ENCODE measurements at regions not wholly inside any gene's neighbourhood (a gene's known extent, or its start where the extent isn't known, plus 50 kb on each side); places are given as distances from the start of the nearest gene placed in this dataset.

DNA sequence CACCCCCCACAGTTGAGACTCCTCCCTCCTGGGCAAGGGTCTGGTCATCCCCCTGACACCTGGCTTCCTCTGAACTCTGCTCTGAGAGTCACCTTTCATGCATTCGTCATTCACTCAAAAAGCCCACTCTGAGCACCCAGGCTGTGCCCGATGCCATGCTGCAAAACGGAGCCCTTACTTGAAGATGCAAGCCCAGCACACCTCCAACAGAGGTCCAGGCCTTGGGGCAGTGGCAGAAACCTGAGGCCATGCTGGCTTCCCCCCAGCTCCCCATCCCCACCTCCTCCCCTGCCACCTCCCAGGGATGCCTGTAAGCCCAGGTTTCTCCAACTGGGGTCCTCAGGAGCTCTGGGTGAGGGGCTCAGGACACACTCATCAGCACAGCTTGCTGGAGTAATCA, 67.7 kb upstream of the TNRC6C start:
- TF ChIP-seq YY1 (IDR thresholded peaks at IDR 0.05; ENCODE audit: low read depth) (no peak), RAD21 (IDR thresholded peaks at IDR 0.05; ENCODE audit: low read depth) (no peak), EP300 (IDR thresholded peaks at IDR 0.05; ENCODE audit: borderline replicate concordance) (no peak), FOXM1 (IDR thresholded peaks at IDR 0.05; ENCODE audit: borderline replicate concordance, low read depth) (no peak), TAF1 (IDR thresholded peaks at IDR 0.05; ENCODE audit: low read depth) (no peak), NFIC (IDR thresholded peaks at IDR 0.05) (no peak)
- TF ChIP-seq, protein P1, sequence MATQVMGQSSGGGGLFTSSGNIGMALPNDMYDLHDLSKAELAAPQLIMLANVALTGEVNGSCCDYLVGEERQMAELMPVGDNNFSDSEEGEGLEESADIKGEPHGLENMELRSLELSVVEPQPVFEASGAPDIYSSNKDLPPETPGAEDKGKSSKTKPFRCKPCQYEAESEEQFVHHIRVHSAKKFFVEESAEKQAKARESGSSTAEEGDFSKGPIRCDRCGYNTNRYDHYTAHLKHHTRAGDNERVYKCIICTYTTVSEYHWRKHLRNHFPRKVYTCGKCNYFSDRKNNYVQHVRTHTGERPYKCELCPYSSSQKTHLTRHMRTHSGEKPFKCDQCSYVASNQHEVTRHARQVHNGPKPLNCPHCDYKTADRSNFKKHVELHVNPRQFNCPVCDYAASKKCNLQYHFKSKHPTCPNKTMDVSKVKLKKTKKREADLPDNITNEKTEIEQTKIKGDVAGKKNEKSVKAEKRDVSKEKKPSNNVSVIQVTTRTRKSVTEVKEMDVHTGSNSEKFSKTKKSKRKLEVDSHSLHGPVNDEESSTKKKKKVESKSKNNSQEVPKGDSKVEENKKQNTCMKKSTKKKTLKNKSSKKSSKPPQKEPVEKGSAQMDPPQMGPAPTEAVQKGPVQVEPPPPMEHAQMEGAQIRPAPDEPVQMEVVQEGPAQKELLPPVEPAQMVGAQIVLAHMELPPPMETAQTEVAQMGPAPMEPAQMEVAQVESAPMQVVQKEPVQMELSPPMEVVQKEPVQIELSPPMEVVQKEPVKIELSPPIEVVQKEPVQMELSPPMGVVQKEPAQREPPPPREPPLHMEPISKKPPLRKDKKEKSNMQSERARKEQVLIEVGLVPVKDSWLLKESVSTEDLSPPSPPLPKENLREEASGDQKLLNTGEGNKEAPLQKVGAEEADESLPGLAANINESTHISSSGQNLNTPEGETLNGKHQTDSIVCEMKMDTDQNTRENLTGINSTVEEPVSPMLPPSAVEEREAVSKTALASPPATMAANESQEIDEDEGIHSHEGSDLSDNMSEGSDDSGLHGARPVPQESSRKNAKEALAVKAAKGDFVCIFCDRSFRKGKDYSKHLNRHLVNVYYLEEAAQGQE (IDR thresholded peaks at IDR 0.05; ENCODE audit: low read depth) = no peak

Data from Ishikawa (cell line).